Heart right ventricle (tissue), 16 donors: ENCODE measurements at regions not wholly inside any gene's neighbourhood (a gene's known extent, or its start where the extent isn't known, plus 50 kb on each side); places are given as distances from the start of the nearest gene placed in this dataset.

ENCODE experiments used
- ATAC-seq, 8 donors: fragments of 200-7000 bp; cut with Tn5 transposase; one replicate each; pipeline ENCODE4 v1.9.1; 2020; ENCODE audit warnings: mild to moderate bottlenecking in 8 of 8, moderate library complexity in 8 of 8, moderate number of reproducible peaks in 1 of 8
- DNase-seq, 2 donors: peaks; one replicate each; pipeline ENCODE4 v3.0.0-alpha.2; 2020
- H3K27ac ChIP-seq, 10 donors: fragments of 200-600 bp; sonication (generic) in 2 of 10; one replicate each; pipeline versions ENCODE4 v1.5.0 to v1.8.0; 2020 to 2022; ENCODE audit warnings: mild to moderate bottlenecking in 3 of 10
- H3K27me3 ChIP-seq, 7 donors: fragments of 200-600 bp; one replicate each; pipeline ENCODE4 v1.8.0; 2021 to 2022; ENCODE audit warnings: mild to moderate bottlenecking in 2 of 7
- H3K36me3 ChIP-seq, 9 donors: fragments of 200-600 bp; sonication (generic) in 1 of 9; one replicate each; pipeline versions ENCODE4 v1.5.0 to v1.8.0; 2020 to 2022; ENCODE audit warnings: mild to moderate bottlenecking in 2 of 9
- H3K4me1 ChIP-seq, 9 donors: fragments of 200-600 bp; sonication (generic) in 1 of 9; one replicate each; pipeline versions ENCODE4 v1.5.0 to v1.8.0; 2020 to 2022; ENCODE audit warnings: mild to moderate bottlenecking in 4 of 9
- H3K4me3 ChIP-seq, 10 donors: fragments of 200-600 bp; sonication (generic) in 2 of 10; one replicate each; pipeline versions ENCODE4 v1.5.0 to v1.8.0; 2020 to 2022; ENCODE audit warnings: mild to moderate bottlenecking in 7 of 10, moderate library complexity in 2 of 10
- H3K9me3 ChIP-seq, 11 donors: fragments of 200-600 bp in 10 of 11; sonication (generic) in 2 of 11; one replicate each; pipeline versions ENCODE4 v1.5.0 to v1.8.0; 2013 to 2022; ENCODE audit warnings: mild to moderate bottlenecking in 2 of 11, control low read depth in 1 of 11, moderate library complexity in 1 of 11
- CTCF ChIP-seq, 9 donors: fragments of 200-600 bp; sonication (generic) in 2 of 9; IDR thresholded peaks; one replicate each; pipeline versions ENCODE4 v1.5.0 to v1.8.0; 2021 to 2022; ENCODE audit warnings: antibody characterized with exemption in 9 of 9, mild to moderate bottlenecking in 5 of 9, moderate library complexity in 1 of 9
- whole genome bisulfite sequencing, 2 donors: extraction: QIAGEN DNeasy Blood & Tissue Kit; methylation state at CpG; one replicate each; pipeline ENCODE4 v1.1.7; 2013; ENCODE audit warnings: inconsistent platforms in 1 of 2; 5-methylcytosine and 5-hydroxymethylcytosine counted together
- intact Hi-C, 10 donors: fragments of 100-400 bp; cut with DNase I; formaldehyde crosslinking; loops; one replicate each; pipeline versions ENCODE4 v1.11.1 to v1.14.2; 2022
- donor health status: Arrhythmogenic right ventricular cardiomyopathy.
- donor health status: ischemic (EF 13 %, LVEDD 7.1; RV severe dilation, severe dysfunction).
- donor health status: healthy with polysubstance abuse.
- donor health status: DM: no; HTN: yes; CAD: no.
- donor health status: DM: no; HTN: no; CAD: no.
- donor health status: ischemic (EF 25% LVEDD 6.9; RV normal size, moderate dysfunction).
- donor health status: ischemic (EF 25% LVEDD 5.7; RV mildly dilated, moderate dysfunction).
- donor health status: healthy.
- donor health status: DM: yes; HTN: yes; CAD: no.
- donor health status: Ischemic cardiomyopathy.
- donor health status: ischemic (EF 35%, LVEDD 5.7; RV mildly dilated, moderate dysfunction).
- donor health status: nonischemic (EF 11% LVEDD 7.7; RV severe dilation, severe dysfunction).
- donor health status: DM: yes; HTN: yes; CAD: no.
- donor health status: PGD.
- donor health status: ischemic (EF 29% LVEDD 5.4; RV normal size, mild dysfunction).
- donor health status: nonischemic (EF 23%, LVEDD 6.1; RV moderate dilation, normal function).

- no peak overlapping the region for H3K27ac ChIP-seq
- H3K4me1 ChIP-seq = no peaks in the 10 kb centered on the region
- 87 to 89% methylated on average over 4 of the region's 4 CpGs for WGBS, 2 donors
- H3K27me3 ChIP-seq = peaks cover 0 to 10% (median 0%) of the 10 kb centered on the region in 7 donors
- ATAC-seq = no peak
- intact Hi-C loops = no loop called here
- no peaks in the 10 kb centered on the region for H3K9me3 ChIP-seq
- H3K4me3 ChIP-seq = no peak overlapping the region
- no peak for DNase-seq
- no peak for TF ChIP-seq CTCF (IDR thresholded peaks at IDR 0.05)
- H3K36me3 ChIP-seq = no peaks in the 10 kb centered on the region
Measured at GRCh38 chr16:82514262-82514661, 112.5 kb upstream of the CDH13 start.

GRCh38 chr16:82510789-82511305, 115.9 kb upstream of the CDH13 start:
- H3K27ac ChIP-seq = no peak overlapping the region
- intact Hi-C loops = no loop called here
- no peaks in the 10 kb centered on the region for H3K4me1 ChIP-seq
- H3K4me3 ChIP-seq = no peak overlapping the region
- no peak for ATAC-seq
- no peak for TF ChIP-seq CTCF (IDR thresholded peaks at IDR 0.05)
- no peaks in the 10 kb centered on the region for H3K36me3 ChIP-seq
- H3K9me3 ChIP-seq = peaks cover 0 to 18% (median 6%) of the 10 kb centered on the region in 11 donors
- DNase-seq = no peak
- 74 to 75% methylated on average over 2 of the region's 2 CpGs for WGBS, 2 donors
- H3K27me3 ChIP-seq = peaks cover 0 to 4% (median 0%) of the 10 kb centered on the region in 7 donors

DNA sequence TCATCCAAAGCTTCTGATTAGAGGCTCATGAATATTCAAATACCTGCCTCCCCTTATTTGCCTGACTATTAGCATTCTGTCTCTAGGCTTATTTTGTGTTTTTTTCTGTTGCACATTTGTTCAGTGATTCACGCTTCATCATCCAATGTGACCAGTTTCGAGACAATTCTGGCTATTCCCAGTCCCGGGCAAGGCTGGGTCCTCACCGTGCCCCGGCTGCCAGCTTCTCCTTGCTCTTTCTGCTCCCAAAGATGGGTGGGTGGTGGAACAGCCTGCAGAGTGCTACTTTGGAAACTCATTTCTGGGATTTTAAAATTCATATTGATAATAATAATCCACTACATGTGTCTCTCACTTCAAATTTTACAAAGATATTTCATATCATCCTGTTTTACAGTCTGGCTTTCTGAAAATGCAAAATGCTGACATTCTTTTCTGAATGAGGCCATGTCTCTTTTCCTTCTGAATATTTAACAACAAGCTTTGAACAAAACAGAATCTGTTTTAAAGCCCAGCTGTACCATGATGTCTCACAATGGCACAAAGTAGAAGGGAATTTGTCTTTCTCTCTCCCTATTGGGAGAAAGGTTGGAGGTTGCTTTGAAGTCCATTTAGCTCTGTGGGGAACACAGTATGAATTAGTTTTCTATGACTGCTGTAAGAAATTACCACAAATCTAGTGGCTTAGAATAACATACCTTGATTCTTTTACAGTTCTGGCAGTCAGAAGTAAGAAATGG, 116.9 kb upstream of the CDH13 start:
- Histone ChIP-seq H3K36me3 (no peaks in the 10 kb centered on the region), H3K4me1 (no peaks in the 10 kb centered on the region), H3K27me3 (peaks cover 0 to 4% (median 0%) of the 10 kb centered on the region in 7 donors), H3K9me3 (peaks cover 0 to 18% (median 6%) of the 10 kb centered on the region in 11 donors), H3K4me3 (no peak overlapping the region), H3K27ac (no peak overlapping the region)
- ATAC-seq (no peak), DNase-seq (no peak)
- 92 to 95% methylated on average over 5 of the region's 5 CpGs for WGBS, 2 donors
- TF ChIP-seq CTCF (IDR thresholded peaks at IDR 0.05) = no peak
- intact Hi-C loops = no loop called here

DNA sequence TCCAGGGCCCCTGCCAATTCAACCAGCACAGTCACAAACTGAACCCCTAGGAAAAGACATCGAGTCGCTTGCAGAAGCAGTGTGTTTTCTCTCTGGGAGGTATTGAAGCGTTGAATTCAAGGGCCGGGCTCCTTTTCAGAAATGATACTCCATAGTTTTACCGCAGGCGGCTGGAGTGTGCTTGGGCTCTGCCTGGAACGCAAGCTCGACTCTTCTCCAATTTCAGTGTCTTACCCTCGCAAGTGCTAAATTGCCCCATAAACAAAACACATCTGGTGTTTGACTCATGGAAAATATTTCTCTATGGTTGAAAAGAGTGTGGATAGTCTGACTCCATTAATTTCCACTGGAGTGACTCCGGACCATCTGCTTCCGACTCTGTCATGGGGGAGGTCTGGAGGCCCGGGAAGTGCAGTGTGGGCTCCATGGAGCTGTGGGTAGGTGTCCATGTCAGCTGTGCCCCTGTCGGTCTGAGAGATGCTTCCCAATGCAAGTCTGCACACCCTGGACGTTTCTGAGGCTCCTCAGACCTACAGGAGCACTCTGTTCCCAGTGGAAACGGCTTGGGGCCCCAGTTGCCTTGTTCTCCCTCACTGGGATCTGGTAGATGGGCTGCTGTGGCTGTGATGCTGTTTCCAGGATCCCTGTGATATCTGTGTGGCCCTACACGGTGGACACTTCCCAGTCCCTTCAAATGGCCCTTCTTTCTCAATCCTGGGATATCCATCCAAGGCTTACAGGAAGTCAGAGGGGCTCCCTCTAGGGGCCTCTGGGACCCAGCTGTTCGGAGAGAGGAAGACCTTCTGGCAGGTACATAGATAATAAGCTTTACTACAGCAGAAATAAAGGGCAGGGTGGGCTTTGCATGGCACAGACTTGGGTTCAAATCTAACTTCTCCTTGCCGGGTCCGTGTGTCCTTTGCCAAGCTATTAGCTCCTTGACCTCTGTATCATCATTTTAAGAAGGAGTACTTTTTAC, 119.8 kb upstream of the CDH13 start:
- ATAC-seq (no peak), DNase-seq (no peak)
- 72 to 73% methylated on average over 19 of the region's 19 CpGs for WGBS, 2 donors
- intact Hi-C loops = no loop called here
- Histone ChIP-seq H3K27ac (no peak overlapping the region), H3K36me3 (no peaks in the 10 kb centered on the region), H3K27me3 (peaks cover 0 to 6% (median 0%) of the 10 kb centered on the region in 7 donors), H3K4me3 (no peak overlapping the region), H3K4me1 (no peaks in the 10 kb centered on the region), H3K9me3 (peaks cover 0 to 18% (median 6%) of the 10 kb centered on the region in 11 donors)
- TF ChIP-seq CTCF (IDR thresholded peaks at IDR 0.05) = no peak
